HCT116 (cell line): ENCODE measurements at regions not wholly inside any gene's neighbourhood (a gene's known extent, or its start where the extent isn't known, plus 50 kb on each side); places are given as distances from the start of the nearest gene placed in this dataset.

ENCODE experiments used
- ATAC-seq: fragments of 200-7000 bp; cut with Tn5 transposase; 2 replicates; pipeline ENCODE4 v1.9.1; 2020; ENCODE audit warnings: mild to moderate bottlenecking, moderate library complexity
- BruUV-seq: library from RNA; stranded (reverse); fragments of 400-500 nt; replicated peaks from 2 replicates; lab custom pipeline; 2021; lab: Mats Ljungman, UMichigan
- CTCF ChIA-PET: fragments of 300-600 bp; sonication (Branson Sonifier 250); formaldehyde crosslinking; loops from one replicate; lab custom pipeline; 2021; ENCODE audit warnings: antibody characterized with exemption; lab: Charles Lee
- POLR2A ChIA-PET: fragments of 300-600, 350-600 bp; sonication (Branson Sonifier 250); formaldehyde crosslinking; loops from one replicate; lab custom pipeline; 2021; ENCODE audit warnings: antibody characterized with exemption; lab: Charles Lee
- RAD21 ChIA-PET, 2 experiments: fragments of 300-600 bp; sonication (Branson Sonifier 250); formaldehyde crosslinking; loops; one replicate each; lab custom pipeline; 2023; ENCODE audit warnings: low total read pairs in 2 of 2; ENCODE audit not compliant: uncharacterized antibody in 2 of 2, unreplicated experiment in 2 of 2, low non-redundant PET in 1 of 2; lab: Charles Lee
- DNase-seq: peaks from one replicate; pipeline ENCODE4 v3.0.0-alpha.2; 2010; ENCODE audit warnings: low read depth, low spot score
- H2AFZ ChIP-seq: fragments of 200-600 bp; shearing (Covaris generic), sonication (generic); 2 replicates; pipeline ENCODE4 v1.6.1; 2017; ENCODE audit warnings: low read depth, mixed run types, mixed read lengths, antibody characterized with exemption, low read length; ENCODE audit not compliant: poor library complexity, severe bottlenecking
- H3K27ac ChIP-seq: 2 replicates; pipeline ENCODE4 v1.5.1; 2012; ENCODE audit warnings: low read depth, low read length
- H3K27me3 ChIP-seq: fragments of 200-600 bp; sonication (generic); 2 replicates; pipeline ENCODE4 v1.6.1; 2016; ENCODE audit warnings: mixed run types, low read length, mixed read lengths; ENCODE audit not compliant: insufficient read depth
- H3K36me3 ChIP-seq, 2 experiments: fragments of 200-500 bp in 1 of 2; fragments of 200-600 bp in 1 of 2; sonication (Bioruptor generic) in 1 of 2; sonication (generic) in 1 of 2; 2 replicates each; pipeline versions ENCODE4 v1.5.1 to v1.6.1; 2014 to 2016; ENCODE audit warnings: low read length in 2 of 2, inconsistent platforms in 1 of 2, mixed read lengths in 1 of 2, mixed run types in 1 of 2; ENCODE audit not compliant: insufficient read depth in 2 of 2, control insufficient read depth in 1 of 2
- H3K4me1 ChIP-seq, 2 experiments: fragments of 200-600 bp in 1 of 2; sonication (generic) in 1 of 2; 2 replicates each; pipeline versions ENCODE4 v1.5.1 to v1.6.1; 2012 to 2017; ENCODE audit warnings: low read length in 2 of 2, inconsistent platforms in 1 of 2, mild to moderate bottlenecking in 1 of 2, mixed read lengths in 1 of 2, mixed run types in 1 of 2, moderate library complexity in 1 of 2; ENCODE audit not compliant: insufficient read depth in 2 of 2, control insufficient read depth in 1 of 2
- H3K4me2 ChIP-seq: fragments of 200-600 bp; sonication (generic); 2 replicates; pipeline ENCODE4 v1.6.1; 2017; ENCODE audit warnings: mixed run types, low read length, mixed read lengths
- H3K4me3 ChIP-seq, 2 experiments: fragments of 200-600 bp in 1 of 2; sonication (generic) in 1 of 2; replicated peaks in 1 of 2; 2 replicates each; pipeline ENCODE4 v1.5.1; 2011 to 2016; ENCODE audit warnings: low read length in 2 of 2, control low read depth in 1 of 2, low read depth in 1 of 2, mild to moderate bottlenecking in 1 of 2, mixed read lengths in 1 of 2, mixed run types in 1 of 2
- H3K79me2 ChIP-seq: fragments of 200-600 bp; sonication (generic); 2 replicates; pipeline ENCODE4 v1.6.1; 2017; ENCODE audit warnings: mild to moderate bottlenecking, mixed run types, low read length, moderate library complexity, mixed read lengths; ENCODE audit not compliant: insufficient read depth
- H3K9ac ChIP-seq: fragments of 200-600 bp; sonication (generic); 2 replicates; pipeline ENCODE4 v1.6.1; 2016; ENCODE audit warnings: low read length, mixed read lengths
- H3K9me2 ChIP-seq: fragments of 200-600 bp; sonication (generic), shearing (Covaris generic); 2 replicates; pipeline ENCODE4 v1.6.1; 2017; ENCODE audit warnings: mixed run types, mild to moderate bottlenecking, moderate library complexity; ENCODE audit not compliant: insufficient read depth
- H3K9me3 ChIP-seq, 2 experiments: fragments of 200-500 bp in 1 of 2; fragments of 200-600 bp in 1 of 2; sonication (Bioruptor generic) in 1 of 2; sonication (generic) in 1 of 2; 2 replicates each; pipeline ENCODE4 v1.6.1; 2014 to 2017; ENCODE audit warnings: low read length in 2 of 2, mixed read lengths in 2 of 2, inconsistent platforms in 1 of 2, low read depth in 1 of 2, mild to moderate bottlenecking in 1 of 2, mixed run types in 1 of 2, moderate library complexity in 1 of 2; ENCODE audit not compliant: control insufficient read depth in 1 of 2, insufficient read depth in 1 of 2
- H4K20me1 ChIP-seq: fragments of 200-600 bp; sonication (generic), shearing (Covaris generic); 2 replicates; pipeline ENCODE4 v1.6.1; 2017; ENCODE audit warnings: mixed run types, mild to moderate bottlenecking, moderate library complexity; ENCODE audit not compliant: insufficient read depth
- CBX3 ChIP-seq: IDR thresholded peaks from 2 replicates; pipeline ENCODE4 v1.6.1; 2012; ENCODE audit warnings: low read depth
- CTCF ChIP-seq, 3 experiments: fragments of 200-600 bp in 1 of 3; sonication (generic) in 1 of 3; IDR thresholded peaks in 2 of 3; conservative IDR thresholded peaks in 1 of 3; 2 replicates each; pipeline ENCODE4 v1.5.1; 2012 to 2017; ENCODE audit warnings: low read depth in 2 of 3, low read length in 2 of 3, antibody characterized with exemption in 1 of 3, borderline replicate concordance in 1 of 3, control low read depth in 1 of 3, mild to moderate bottlenecking in 1 of 3, mixed read lengths in 1 of 3, mixed run types in 1 of 3, moderate library complexity in 1 of 3; ENCODE audit not compliant: insufficient read depth in 1 of 3
- ELF1 ChIP-seq: IDR thresholded peaks from 2 replicates; pipeline ENCODE4 v1.6.1; 2012; ENCODE audit warnings: low read depth, borderline replicate concordance
- EZH2 ChIP-seq: fragments of 200-600 bp; sonication (generic); IDR thresholded peaks from 2 replicates; pipeline ENCODE4 v1.6.1; 2017; ENCODE audit warnings: antibody characterized with exemption, mixed run types
- FOSL1 ChIP-seq: IDR thresholded peaks from 2 replicates; pipeline ENCODE4 v1.6.1; 2012; ENCODE audit warnings: low read depth
- JUND ChIP-seq: IDR thresholded peaks from 2 replicates; pipeline ENCODE4 v1.6.1; 2012
- MAX ChIP-seq: IDR thresholded peaks from 2 replicates; pipeline ENCODE4 v1.6.1; 2012
- POLR2A ChIP-seq: IDR thresholded peaks from 2 replicates; pipeline ENCODE4 v1.7.0; 2011; ENCODE audit warnings: borderline replicate concordance; ENCODE audit not compliant: insufficient read depth, insufficient read length; ENCODE audit errors: extremely low read depth
- POLR2AphosphoS5 ChIP-seq: IDR thresholded peaks from 2 replicates; pipeline ENCODE4 v1.6.1; 2011; ENCODE audit warnings: mild to moderate bottlenecking, low read depth, low read length, moderate library complexity
- TCF7L2 ChIP-seq: IDR thresholded peaks from 2 replicates; pipeline ENCODE4 v1.7.0; 2011; ENCODE audit warnings: borderline replicate concordance, inconsistent platforms; ENCODE audit not compliant: insufficient read depth, insufficient read length; ENCODE audit errors: extremely low read depth
- ZBTB33 ChIP-seq: IDR thresholded peaks from 2 replicates; pipeline ENCODE4 v1.6.1; 2011; ENCODE audit warnings: mild to moderate bottlenecking, low read length, moderate library complexity; ENCODE audit not compliant: insufficient replicate concordance; ENCODE audit errors: extremely low read depth
- ZFX ChIP-seq: fragments of 450-650 bp; IDR thresholded peaks from 2 replicates; pipeline ENCODE4 v1.6.1; 2017
- ZNF274 ChIP-seq: fragments of 200-500 bp; sonication (Bioruptor generic); IDR thresholded peaks from 2 replicates; pipeline ENCODE4 v1.6.1; 2014; ENCODE audit warnings: mild to moderate bottlenecking, low read depth, low read length, inconsistent platforms
- intact Hi-C: fragments of 100-400 bp; cut with micrococcal nuclease; formaldehyde crosslinking; loops from 2 replicates; pipeline ENCODE4 v1.10.0; 2022

GRCh38 chr5:87503004-87503403 is 90.3 kb upstream of the CCNH start:
- intact Hi-C loops = no loop called here
- no TSS peak for BruUV-seq
- no peak overlapping the region for H3K4me2 ChIP-seq
- H4K20me1 ChIP-seq = no peaks in the 10 kb centered on the region
- H3K4me3 ChIP-seq = no peak overlapping the region
- no peaks in the 10 kb centered on the region for H3K36me3 ChIP-seq
- peaks cover 0 to 6% of the 10 kb centered on the region in 2 experiments; a peak in 1 of 4 replicates for H3K4me1 ChIP-seq
- ChIA-PET POLR2A (no interaction called here), CTCF (no interaction called here), RAD21 (no interaction called here)
- no peaks in the 10 kb centered on the region for H3K79me2 ChIP-seq
- H3K9me2 ChIP-seq = no peaks in the 10 kb centered on the region
- H3K27me3 ChIP-seq = no peaks in the 10 kb centered on the region
- no peaks in the 10 kb centered on the region for H3K9me3 ChIP-seq
- H3K9ac ChIP-seq = no peak overlapping the region
- DNase-seq (no peak), ATAC-seq (no peak)
- TF ChIP-seq EZH2 = no peak
- H2AFZ ChIP-seq = no peak overlapping the region
- H3K27ac ChIP-seq = no peak overlapping the region

- Histone ChIP-seq H2AFZ (no peak overlapping the region), H3K27ac (no peak overlapping the region), H3K27me3 (no peaks in the 10 kb centered on the region), H3K9me2 (no peaks in the 10 kb centered on the region), H3K9ac (no peak overlapping the region), H4K20me1 (no peaks in the 10 kb centered on the region), H3K79me2 (no peaks in the 10 kb centered on the region), H3K4me3 (no peak overlapping the region), H3K36me3 (no peaks in the 10 kb centered on the region), H3K4me1 (peaks cover 0 to 6% of the 10 kb centered on the region in 2 experiments; a peak in 1 of 4 replicates), H3K4me2 (no peak overlapping the region), H3K9me3 (no peaks in the 10 kb centered on the region)
- no peak for ATAC-seq
- no TSS peak for BruUV-seq
- intact Hi-C loops = no loop called here
- CTCF ChIA-PET = interaction anchor here (0.7 kb wide), 1 partner anchor 270 kb away, joined by 3 read pairs; no protein-coding TSS in a partner anchor
- POLR2A ChIA-PET = no interaction called here
- RAD21 ChIA-PET = no interaction called here
- DNase-seq = no peak
- TF ChIP-seq ZNF274 = no peak
- TF ChIP-seq POLR2A = no peak
- no peak for TF ChIP-seq CBX3
- TF ChIP-seq POLR2AphosphoS5 = no peak
- no peak for TF ChIP-seq MAX
- no peak for TF ChIP-seq ZBTB33
- TF ChIP-seq ELF1 = no peak
- no peak for TF ChIP-seq CTCF (IDR thresholded peaks at IDR 0.05 in 2 of 3, conservative IDR thresholded peaks at IDR 0.05 in 1 of 3; ENCODE audit: borderline replicate concordance in 1 of 3, insufficient read depth in 1 of 3, low read depth in 2 of 3, low read length in 2 of 3)
- TF ChIP-seq TCF7L2 = no peak
- no peak for TF ChIP-seq FOSL1
- TF ChIP-seq JUND = no peak
- TF ChIP-seq ZFX = no peak
These were observed 87.0 kb upstream of the CCNH start for GRCh38 chr5:87499478-87500410.
